K562 (cell line): ENCODE measurements at regions not wholly inside any gene's neighbourhood (a gene's known extent, or its start where the extent isn't known, plus 50 kb on each side); places are given as distances from the start of the nearest gene placed in this dataset.

Source experiments
- ATAC-seq: fragments of 200-7000 bp; cut with Tn5 transposase; 3 replicates; pipeline ENCODE4 v1.9.1; 2020; ENCODE audit warnings: moderate library complexity
- BruUV-seq: library from RNA; stranded (reverse); fragments of 400-500 nt; replicated peaks from 2 replicates; lab custom pipeline; 2021; lab: Mats Ljungman, UMichigan
- CTCF ChIA-PET: fragments of 300-600 bp; formaldehyde crosslinking; extraction: SDS; loops from one replicate; lab custom pipeline; 2021; ENCODE audit warnings: low intra/inter-chr PET ratio; lab: Yijun Ruan, JAX
- POLR2A ChIA-PET: fragments of 300-600, 350-650 bp; sonication (Branson Sonifier 250); formaldehyde crosslinking; extraction: SDS; loops from one replicate; lab custom pipeline; 2021; ENCODE audit warnings: antibody characterized with exemption, inconsistent platforms; lab: Yijun Ruan, JAX
- DNase-seq, 4 experiments: peaks; one replicate each; pipeline versions ENCODE4 v3.0.0 to v3.0.0-alpha.2; 2011 to 2018; ENCODE audit warnings: low spot score in 3 of 4, mixed read lengths in 3 of 4; ENCODE audit errors: extremely low read depth in 1 of 4
- FAIRE-seq: peaks from 2 replicates; lab custom pipeline; 2011; peaks lifted over from hg19 to GRCh38; lab: Jason Lieb, UNC
- H2AFZ ChIP-seq: 2 replicates; pipeline ENCODE4 v1.6.0; 2011; ENCODE audit warnings: low read depth, low read length, control low read depth, inconsistent platforms
- H3K27ac ChIP-seq: fragments of 200-600 bp; 3 replicates; pipeline ENCODE4 v1.8.0; 2011; ENCODE audit warnings: low read depth, mild to moderate bottlenecking, control low read depth, inconsistent platforms, low read length, moderate library complexity, mixed read lengths; ENCODE audit errors: extremely low read depth
- H3K27me3 ChIP-seq, 2 experiments: fragments of 300-600 bp in 1 of 2; 2 replicates in 1 of 2; 3 replicates in 1 of 2; pipeline versions ENCODE4 v1.6.0 to v1.8.0; 2011; ENCODE audit warnings: inconsistent platforms in 2 of 2, low read length in 2 of 2, mild to moderate bottlenecking in 1 of 2, mixed read lengths in 1 of 2, moderate library complexity in 1 of 2; ENCODE audit not compliant: control insufficient read depth in 2 of 2, insufficient read depth in 2 of 2
- H3K36me3 ChIP-seq: fragments of 300-600 bp; 3 replicates; pipeline ENCODE4 v1.8.0; 2011; ENCODE audit warnings: mild to moderate bottlenecking, low read length, inconsistent platforms; ENCODE audit not compliant: control insufficient read depth, insufficient read depth
- H3K4me1 ChIP-seq, 2 experiments: fragments of 200-600 bp in 1 of 2; replicated peaks in 1 of 2; 2 replicates in 1 of 2; 3 replicates in 1 of 2; pipeline versions ENCODE4 v1.5.1 to v1.8.0; 2011; ENCODE audit warnings: inconsistent platforms in 2 of 2, low read length in 2 of 2, mild to moderate bottlenecking in 1 of 2, mixed read lengths in 1 of 2, moderate library complexity in 1 of 2; ENCODE audit not compliant: control insufficient read depth in 2 of 2, insufficient read depth in 2 of 2
- H3K4me2 ChIP-seq: 2 replicates; pipeline ENCODE4 v1.6.1; 2011; ENCODE audit warnings: low read length, control low read depth, inconsistent platforms, mixed read lengths; ENCODE audit not compliant: insufficient read depth
- H3K4me3 ChIP-seq: fragments of 200-600 bp; sonication (generic), shearing (Covaris generic); 2 replicates; pipeline ENCODE4 v1.5.1; 2016; ENCODE audit warnings: control low read depth, inconsistent platforms
- H3K79me2 ChIP-seq: fragments of 200-600 bp; 3 replicates; pipeline ENCODE4 v1.8.0; 2011; ENCODE audit warnings: low read length, inconsistent platforms; ENCODE audit not compliant: control insufficient read depth, insufficient read depth
- H3K9ac ChIP-seq, 2 experiments: 2 replicates each; pipeline versions ENCODE4 v1.6.0 to v1.6.1; 2011; ENCODE audit warnings: low read depth in 2 of 2, low read length in 2 of 2, control low read depth in 1 of 2, inconsistent platforms in 1 of 2, mild to moderate bottlenecking in 1 of 2, mixed read lengths in 1 of 2; ENCODE audit not compliant: insufficient read depth in 1 of 2
- H3K9me1 ChIP-seq: one replicate; pipeline ENCODE4 v1.6.0; 2011; ENCODE audit warnings: inconsistent platforms, mild to moderate bottlenecking, low read length, moderate library complexity; ENCODE audit not compliant: control insufficient read depth, insufficient read depth
- H3K9me3 ChIP-seq: replicated peaks from 2 replicates; pipeline ENCODE4 v1.5.1; 2011; ENCODE audit warnings: low read depth, low read length, inconsistent platforms; ENCODE audit not compliant: control insufficient read depth, insufficient read depth
- H4K20me1 ChIP-seq: replicated peaks from 2 replicates; pipeline ENCODE4 v1.6.1; 2011; ENCODE audit warnings: low read length, inconsistent platforms, mixed read lengths; ENCODE audit not compliant: control insufficient read depth, insufficient read depth
- ARHGAP35 ChIP-seq: fragments of 450-650 bp; IDR thresholded peaks from 2 replicates; pipeline ENCODE4 v1.6.1; 2018; ENCODE audit not compliant: partially characterized antibody
- BDP1 ChIP-seq: IDR thresholded peaks from 3 replicates; pipeline ENCODE4 v1.6.1; 2011; ENCODE audit not compliant: insufficient read length, insufficient read depth
- DPF2 ChIP-seq: fragments of 450-650 bp; IDR thresholded peaks from 2 replicates; pipeline ENCODE4 v1.6.1; 2016
- EGR1 ChIP-seq: fragments of 450-650 bp; conservative IDR thresholded peaks from 2 replicates; pipeline ENCODE4 v1.6.1; 2017; ENCODE audit warnings: mild to moderate bottlenecking
- FOSL1 ChIP-seq: fragments of 200-800 bp; sonication (Bioruptor generic); conservative IDR thresholded peaks from 2 replicates; pipeline ENCODE4 v1.6.1; 2016; ENCODE audit warnings: missing genetic modification characterization, missing compliant biosample characterization
- HDAC3 ChIP-seq: fragments of 450-650 bp; IDR thresholded peaks from 2 replicates; pipeline ENCODE4 v1.6.1; 2018; ENCODE audit warnings: borderline replicate concordance, mild to moderate bottlenecking, moderate library complexity; ENCODE audit not compliant: partially characterized antibody
- HIVEP1 ChIP-seq: fragments of 250-450 bp; sonication (Bioruptor Pico); IDR thresholded peaks from 2 replicates; pipeline ENCODE4 v1.4.0; 2020; ENCODE audit warnings: mild to moderate bottlenecking
- KDM1A ChIP-seq, 2 experiments: fragments of 450-650 bp; IDR thresholded peaks; 2 replicates each; pipeline ENCODE4 v1.6.1; 2016; ENCODE audit warnings: mild to moderate bottlenecking in 2 of 2
- LEF1 ChIP-seq: fragments of 450-650 bp; IDR thresholded peaks from 2 replicates; pipeline ENCODE4 v1.6.1; 2016; ENCODE audit warnings: mild to moderate bottlenecking
- MBD2 ChIP-seq: sonication (generic); IDR thresholded peaks from 2 replicates; pipeline ENCODE4 v1.6.1; 2016; ENCODE audit warnings: low read depth, borderline replicate concordance
- MTA3 ChIP-seq: fragments of 450-650 bp; formaldehyde crosslinking; IDR thresholded peaks from 2 replicates; pipeline ENCODE4 v1.6.1; 2017; ENCODE audit warnings: mild to moderate bottlenecking, borderline replicate concordance
- XRCC3 ChIP-seq: fragments of 450-650 bp; IDR thresholded peaks from 2 replicates; pipeline ENCODE4 v1.6.1; 2017; ENCODE audit warnings: mild to moderate bottlenecking, moderate library complexity
- ZFP36 ChIP-seq: fragments of 150-350 bp; IDR thresholded peaks from 2 replicates; pipeline ENCODE4 v1.6.1; 2018; ENCODE audit warnings: low read length, low read depth; ENCODE audit not compliant: partially characterized antibody
- ZNF274 ChIP-seq: IDR thresholded peaks from 2 replicates; pipeline ENCODE4 v1.6.1; 2011; ENCODE audit warnings: low read depth, mild to moderate bottlenecking, low read length, moderate library complexity, borderline replicate concordance
- WGBS: fragments of 100-300 bp; shearing (Covaris generic); methylation state at CpG from one replicate; pipeline ENCODE4 v1.1.6; 2016; ENCODE audit warnings: low coverage, mixed read lengths; ENCODE audit not compliant: insufficient coverage; ENCODE audit errors: missing lambda C conversion rate; 5-methylcytosine and 5-hydroxymethylcytosine counted together
- in situ Hi-C: fragments of 300-500 bp; cut with MboI; formaldehyde crosslinking; loops from 4 replicates; pipeline ENCODE4 v1.15.0; 2018; ENCODE audit warnings: inconsistent platforms, mixed read lengths
- intact Hi-C: fragments of 100-400 bp; cut with micrococcal nuclease; formaldehyde crosslinking; loops from 2 replicates; pipeline ENCODE4 v1.14.2; 2022
- TF ChIP-seq, protein P1 (sequence below): IDR thresholded peaks from 3 replicates; pipeline ENCODE4 v1.6.1; 2011; ENCODE audit warnings: borderline replicate concordance, mild to moderate bottlenecking, moderate library complexity; ENCODE audit not compliant: insufficient read length; ENCODE audit errors: extremely low read depth

DNA sequence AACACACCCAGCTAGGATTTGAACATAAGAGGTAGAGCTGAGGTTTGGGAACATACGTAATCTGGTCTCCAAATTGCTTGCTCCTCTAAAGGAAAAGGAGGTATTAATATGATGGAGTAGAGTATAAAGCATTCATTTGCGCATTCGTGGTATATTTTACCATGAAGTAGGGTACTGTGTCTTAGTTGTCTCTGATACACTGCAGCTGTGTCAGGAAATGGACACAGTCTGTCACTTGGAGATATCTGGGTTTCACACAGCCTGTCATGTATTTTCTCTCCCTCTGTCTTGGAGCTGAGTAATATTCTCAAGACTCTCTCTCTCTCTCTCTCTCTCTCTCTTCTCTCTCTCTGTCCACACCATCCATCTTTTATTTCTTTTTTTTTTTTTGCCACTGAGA lies 274.8 kb upstream of the UGT8 start:
- BruUV-seq: no TSS peak
- ChIA-PET POLR2A (no interaction called here), CTCF (no interaction called here)
- ATAC-seq: no peak
- FAIRE-seq: no peak
- H3K9me3 ChIP-seq: no peaks in the 10 kb centered on the region
- no peak for DNase-seq
- intact Hi-C loops: no loop called here
- no peak overlapping the region for H3K9ac ChIP-seq
- H3K27ac ChIP-seq: no peak overlapping the region
- H3K9me1 ChIP-seq: no peaks in the 10 kb centered on the region
- TF ChIP-seq HDAC3 (no peak), FOSL1 (no peak), MTA3 (no peak)
- TF ChIP-seq, all 486 proteins: peak for 0
- no peaks in the 10 kb centered on the region for H3K79me2 ChIP-seq
- no peak overlapping the region for H3K4me2 ChIP-seq
- in situ Hi-C loops: no loop called here
- H2AFZ ChIP-seq: no peak overlapping the region
- H3K4me1 ChIP-seq: no peaks in the 10 kb centered on the region
- H3K36me3 ChIP-seq: no peaks in the 10 kb centered on the region
- no peak overlapping the region for H3K4me3 ChIP-seq
- no peaks in the 10 kb centered on the region for H3K27me3 ChIP-seq
- H4K20me1 ChIP-seq: no peaks in the 10 kb centered on the region
- WGBS: 0% methylated on average over 3 of the region's 3 CpGs

DNA sequence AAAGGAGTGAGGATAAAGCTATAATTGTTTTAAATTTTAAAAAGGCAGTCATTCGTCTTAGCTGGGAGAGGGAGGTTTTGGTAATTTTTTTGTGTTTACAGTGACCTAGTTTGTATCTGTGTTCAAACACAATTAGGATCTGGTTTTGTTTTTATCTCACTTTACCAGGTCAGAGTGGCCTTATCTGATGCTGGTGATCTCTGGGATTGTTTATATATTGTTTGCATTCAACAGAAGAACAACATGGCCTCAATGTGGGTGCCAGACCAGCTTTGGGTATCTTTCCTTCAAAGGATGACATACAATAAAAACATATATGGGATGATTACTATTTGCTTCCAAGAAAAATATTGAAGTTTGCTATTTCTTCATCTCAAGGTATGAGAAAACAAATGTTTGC lies 272.2 kb upstream of the UGT8 start:
- POLR2A ChIA-PET: no interaction called here
- CTCF ChIA-PET: no interaction called here
- intact Hi-C loops (no loop called here), in situ Hi-C loops (no loop called here)
- Histone ChIP-seq H3K4me2 (no peak overlapping the region), H3K36me3 (no peaks in the 10 kb centered on the region), H3K4me1 (no peaks in the 10 kb centered on the region), H3K79me2 (no peaks in the 10 kb centered on the region), H3K9ac (no peak overlapping the region), H3K27ac (no peak overlapping the region), H3K9me3 (no peaks in the 10 kb centered on the region), H3K27me3 (no peaks in the 10 kb centered on the region), H3K9me1 (no peaks in the 10 kb centered on the region), H4K20me1 (no peaks in the 10 kb centered on the region), H3K4me3 (no peak overlapping the region), H2AFZ (no peak overlapping the region)
- no peak for DNase-seq
- no peak for FAIRE-seq
- TF ChIP-seq ZFP36: no peak
- TF ChIP-seq KDM1A (IDR thresholded peaks at IDR 0.05): no peak
- TF ChIP-seq LEF1: no peak
- no peak for TF ChIP-seq HIVEP1 (CRISPR knock-in tag)
- TF ChIP-seq MBD2: no peak
- TF ChIP-seq, protein P1, sequence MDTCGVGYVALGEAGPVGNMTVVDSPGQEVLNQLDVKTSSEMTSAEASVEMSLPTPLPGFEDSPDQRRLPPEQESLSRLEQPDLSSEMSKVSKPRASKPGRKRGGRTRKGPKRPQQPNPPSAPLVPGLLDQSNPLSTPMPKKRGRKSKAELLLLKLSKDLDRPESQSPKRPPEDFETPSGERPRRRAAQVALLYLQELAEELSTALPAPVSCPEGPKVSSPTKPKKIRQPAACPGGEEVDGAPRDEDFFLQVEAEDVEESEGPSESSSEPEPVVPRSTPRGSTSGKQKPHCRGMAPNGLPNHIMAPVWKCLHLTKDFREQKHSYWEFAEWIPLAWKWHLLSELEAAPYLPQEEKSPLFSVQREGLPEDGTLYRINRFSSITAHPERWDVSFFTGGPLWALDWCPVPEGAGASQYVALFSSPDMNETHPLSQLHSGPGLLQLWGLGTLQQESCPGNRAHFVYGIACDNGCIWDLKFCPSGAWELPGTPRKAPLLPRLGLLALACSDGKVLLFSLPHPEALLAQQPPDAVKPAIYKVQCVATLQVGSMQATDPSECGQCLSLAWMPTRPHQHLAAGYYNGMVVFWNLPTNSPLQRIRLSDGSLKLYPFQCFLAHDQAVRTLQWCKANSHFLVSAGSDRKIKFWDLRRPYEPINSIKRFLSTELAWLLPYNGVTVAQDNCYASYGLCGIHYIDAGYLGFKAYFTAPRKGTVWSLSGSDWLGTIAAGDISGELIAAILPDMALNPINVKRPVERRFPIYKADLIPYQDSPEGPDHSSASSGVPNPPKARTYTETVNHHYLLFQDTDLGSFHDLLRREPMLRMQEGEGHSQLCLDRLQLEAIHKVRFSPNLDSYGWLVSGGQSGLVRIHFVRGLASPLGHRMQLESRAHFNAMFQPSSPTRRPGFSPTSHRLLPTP: no peak
- TF ChIP-seq ARHGAP35: no peak
- TF ChIP-seq BDP1: no peak
- no peak for TF ChIP-seq XRCC3
- TF ChIP-seq ZNF274: no peak
- no peak for TF ChIP-seq DPF2
- no peak for TF ChIP-seq EGR1
- BruUV-seq: no TSS peak
- 6% methylated on average over 1 of the region's 1 CpG for WGBS
- ATAC-seq: no peak
